HG03066 (cell line): ENCODE measurements at regions not wholly inside any gene's neighbourhood (a gene's known extent, or its start where the extent isn't known, plus 50 kb on each side); places are given as distances from the start of the nearest gene placed in this dataset.
"Not testable (repeated sequence)": the region's sequence is repeated elsewhere in the genome, so short reads cannot be mapped to it uniquely, and the experiment has no call there.

Experiments used
- ATAC-seq: cut with Tn5 transposase; IDR thresholded peaks from one replicate; pipeline ENCODE4 v1.9.1; 2021; ENCODE audit warnings: low read depth; ENCODE audit not compliant: unreplicated experiment

- ATAC-seq = not testable (repeated sequence)
Measured at GRCh38 chrX:67213686-67214085, 330.1 kb upstream of the AR start.

GRCh38 chrX:67207912-67208311, 335.9 kb upstream of the AR start:
- no peak for ATAC-seq

- ATAC-seq = no peak
Measured at GRCh38 chrX:67159437-67159836, 384.4 kb upstream of the AR start.

GRCh38 chrX:67114635-67115034, 429.2 kb upstream of the AR start:
- ATAC-seq = no peak

- no peak for ATAC-seq
Measured at GRCh38 chrX:67105758-67106116, 438.1 kb upstream of the AR start.

- ATAC-seq = no peak
Measured at GRCh38 chrX:67104982-67105757, 438.7 kb upstream of the AR start.

- no peak for ATAC-seq
Measured at GRCh38 chrX:67100031-67100884, 443.6 kb upstream of the AR start.

- no peak for ATAC-seq
Measured at GRCh38 chrX:67094061-67094460, 449.8 kb upstream of the AR start.

- no peak for ATAC-seq
Measured at GRCh38 chrX:67050760-67051159, 411.9 kb upstream of the EDA2R start.

- no peak for ATAC-seq
Measured at GRCh38 chrX:67044866-67045265, 406.0 kb upstream of the EDA2R start.

- no peak for ATAC-seq
Measured at GRCh38 chrX:67044029-67044653, 405.3 kb upstream of the EDA2R start.

GRCh38 chrX:67004451-67004850, 365.6 kb upstream of the EDA2R start:
- ATAC-seq = no peak

- no peak for ATAC-seq
Measured at GRCh38 chrX:66994729-66995128, 355.9 kb upstream of the EDA2R start.

GRCh38 chrX:66992077-66992476, 353.2 kb upstream of the EDA2R start:
- not testable (repeated sequence) for ATAC-seq

GRCh38 chrX:66988331-66988730, 349.5 kb upstream of the EDA2R start:
- no peak for ATAC-seq

- ATAC-seq = no peak
Measured at GRCh38 chrX:66961665-66962064, 322.8 kb upstream of the EDA2R start.

- no peak for ATAC-seq
Measured at GRCh38 chrX:66931713-66932112, 292.8 kb upstream of the EDA2R start.

GRCh38 chrX:66930516-66930915, 291.6 kb upstream of the EDA2R start:
- ATAC-seq = not testable (repeated sequence)

GRCh38 chrX:66920296-66920695, 281.4 kb upstream of the EDA2R start:
- ATAC-seq = no peak

- ATAC-seq = no peak
Measured at GRCh38 chrX:66919280-66919832, 280.5 kb upstream of the EDA2R start.

GRCh38 chrX:66918511-66918910, 279.6 kb upstream of the EDA2R start:
- no peak for ATAC-seq
